Smooth muscle cell (in vitro differentiated cells): ENCODE measurements at regions not wholly inside any gene's neighbourhood (a gene's known extent, or its start where the extent isn't known, plus 50 kb on each side); places are given as distances from the start of the nearest gene placed in this dataset.

ENCODE experiments used
- DNase-seq: peaks from one replicate; lab custom pipeline; 2025; ENCODE audit not compliant: unreplicated experiment; lab: John Stamatoyannopoulos, UW
- H2AFZ ChIP-seq: fragments of 200-600 bp; sonication (generic); 2 replicates; pipeline ENCODE4 v1.6.0; 2016; ENCODE audit warnings: antibody characterized with exemption, low read depth, mild to moderate bottlenecking
- H3F3A ChIP-seq: fragments of 200-600 bp; sonication (generic); 2 replicates; pipeline ENCODE4 v1.6.0; 2017; ENCODE audit warnings: antibody characterized with exemption, low read depth
- H3K27ac ChIP-seq: fragments of 200-600 bp; sonication (generic); 2 replicates; pipeline ENCODE4 v1.5.1; 2016; ENCODE audit warnings: low read depth, mild to moderate bottlenecking
- H3K27me3 ChIP-seq: fragments of 200-600 bp; sonication (generic); 2 replicates; pipeline ENCODE4 v1.6.1; 2016; ENCODE audit warnings: low read depth, mild to moderate bottlenecking
- H3K36me3 ChIP-seq: fragments of 200-600 bp; sonication (generic); 2 replicates; pipeline ENCODE4 v1.5.1; 2016; ENCODE audit warnings: low read depth
- H3K4me1 ChIP-seq: fragments of 200-600 bp; sonication (generic); 2 replicates; pipeline ENCODE4 v1.5.1; 2016; ENCODE audit warnings: low read depth
- H3K4me2 ChIP-seq: fragments of 200-600 bp; sonication (generic); 2 replicates; pipeline ENCODE4 v1.6.0; 2016; ENCODE audit warnings: mild to moderate bottlenecking
- H3K4me3 ChIP-seq: fragments of 200-600 bp; sonication (generic); 2 replicates; pipeline ENCODE4 v1.5.1; 2016; ENCODE audit warnings: mild to moderate bottlenecking
- H3K79me2 ChIP-seq: fragments of 200-600 bp; sonication (generic); 2 replicates; pipeline ENCODE4 v1.6.0; 2016; ENCODE audit warnings: low read depth, mild to moderate bottlenecking
- H3K9ac ChIP-seq: fragments of 200-600 bp; sonication (generic); 2 replicates; pipeline ENCODE4 v1.6.0; 2016; ENCODE audit warnings: low read depth
- H3K9me3 ChIP-seq: fragments of 200-600 bp; sonication (generic); replicated peaks from 2 replicates; pipeline ENCODE4 v1.5.1; 2016; ENCODE audit warnings: low read depth
- H4K20me1 ChIP-seq: fragments of 200-600 bp; sonication (generic); 2 replicates; pipeline ENCODE4 v1.6.0; 2016; ENCODE audit warnings: low read depth
- CTCF ChIP-seq: fragments of 200-600 bp; sonication (generic); IDR thresholded peaks from 2 replicates; pipeline ENCODE4 v1.5.1; 2017; ENCODE audit warnings: borderline replicate concordance, mild to moderate bottlenecking, antibody characterized with exemption; ENCODE audit not compliant: insufficient read depth, poor library complexity, severe bottlenecking
- WGBS: methylation state at CpG from one replicate; pipeline ENCODE4 v1.1.7; 2016; ENCODE audit warnings: low lambda C conversion rate; 5-methylcytosine and 5-hydroxymethylcytosine counted together

DNA sequence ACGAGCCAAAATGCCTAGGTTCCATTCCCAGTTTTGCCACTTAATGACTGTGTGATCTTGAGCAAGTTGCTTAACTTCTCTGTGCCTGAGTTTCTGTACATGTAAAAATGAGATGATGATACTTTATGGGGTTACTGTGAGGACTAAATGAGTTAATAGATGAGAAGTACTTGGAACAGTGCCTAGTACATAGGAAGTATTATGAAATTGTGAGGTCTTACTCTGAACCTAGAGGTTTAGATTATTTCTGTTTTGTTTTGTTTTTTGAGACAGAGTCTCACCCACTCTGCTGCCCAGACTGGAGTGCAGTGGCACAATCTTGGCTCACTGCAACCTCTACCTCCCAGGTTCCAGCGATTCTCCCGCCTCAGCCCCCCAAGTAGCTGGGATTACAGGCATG lies 227.0 kb upstream of the POU2AF2 start:
- Histone ChIP-seq H3K9ac (no peak overlapping the region), H3K4me3 (no peak overlapping the region), H3K27ac (no peak overlapping the region), H3K9me3 (no peaks in the 10 kb centered on the region), H3K27me3 (no peaks in the 10 kb centered on the region), H4K20me1 (no peaks in the 10 kb centered on the region), H3F3A (no peaks in the 10 kb centered on the region), H3K4me2 (no peak overlapping the region), H3K36me3 (no peaks in the 10 kb centered on the region), H3K4me1 (no peaks in the 10 kb centered on the region), H3K79me2 (no peaks in the 10 kb centered on the region), H2AFZ (no peak overlapping the region)
- no peak for TF ChIP-seq CTCF
- WGBS, result 85% methylated on average over 3 of the region's 3 CpGs
- no peak for DNase-seq

- H3K9me3 ChIP-seq, result no peaks in the 10 kb centered on the region
- H3K27ac ChIP-seq, result no peak overlapping the region
- DNase-seq, result no peak
- H3K27me3 ChIP-seq, result no peaks in the 10 kb centered on the region
- no peaks in the 10 kb centered on the region for H3K36me3 ChIP-seq
- H2AFZ ChIP-seq, result no peak overlapping the region
- H3F3A ChIP-seq, result no peaks in the 10 kb centered on the region
- no peak overlapping the region for H3K4me3 ChIP-seq
- H4K20me1 ChIP-seq, result no peaks in the 10 kb centered on the region
- no peak overlapping the region for H3K9ac ChIP-seq
- no peaks in the 10 kb centered on the region for H3K4me1 ChIP-seq
- H3K79me2 ChIP-seq, result no peaks in the 10 kb centered on the region
- WGBS, result 84% methylated on average over 3 of the region's 3 CpGs
- no peak for TF ChIP-seq CTCF
- no peak overlapping the region for H3K4me2 ChIP-seq
Measured at GRCh38 chr11:111012491-111012890, 233.0 kb upstream of the POU2AF2 start.

DNA sequence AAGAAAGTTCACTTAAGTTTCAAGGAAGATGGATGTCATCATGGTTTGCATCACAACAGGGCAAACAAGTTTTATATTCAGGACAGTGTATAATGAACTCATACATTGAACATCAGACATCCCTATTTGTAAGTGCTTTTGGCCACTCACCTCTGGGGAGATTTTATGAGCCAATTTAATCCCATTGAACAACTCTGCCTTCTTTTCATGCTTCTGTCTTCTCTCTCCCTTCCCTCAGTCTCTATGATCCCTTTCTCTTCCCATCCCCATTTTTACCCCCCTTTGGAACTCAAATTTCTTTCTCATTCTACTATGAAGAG lies 234.3 kb upstream of the POU2AF2 start:
- Histone ChIP-seq H3K27ac (no peak overlapping the region), H3K9me3 (no peaks in the 10 kb centered on the region), H3F3A (no peaks in the 10 kb centered on the region), H3K36me3 (no peaks in the 10 kb centered on the region), H3K27me3 (no peaks in the 10 kb centered on the region), H2AFZ (no peak overlapping the region), H3K4me2 (no peak overlapping the region), H4K20me1 (no peaks in the 10 kb centered on the region), H3K9ac (no peak overlapping the region), H3K4me1 (no peaks in the 10 kb centered on the region), H3K79me2 (no peaks in the 10 kb centered on the region), H3K4me3 (no peak overlapping the region)
- no peak for DNase-seq
- TF ChIP-seq CTCF, result no peak

- 81% methylated on average over 6 of the region's 6 CpGs for WGBS
- H3K36me3 ChIP-seq, result no peaks in the 10 kb centered on the region
Measured at GRCh38 chr11:111010391-111011274, 234.9 kb upstream of the POU2AF2 start.

More at GRCh38 chr11:111010391-111011274, 234.9 kb upstream of the POU2AF2 start:
- Histone ChIP-seq H3K27ac (no peak overlapping the region), H3K4me1 (no peaks in the 10 kb centered on the region), H2AFZ (no peak overlapping the region), H3F3A (no peaks in the 10 kb centered on the region), H3K9me3 (no peaks in the 10 kb centered on the region), H3K9ac (no peak overlapping the region), H3K4me3 (no peak overlapping the region), H3K4me2 (no peak overlapping the region), H3K79me2 (no peaks in the 10 kb centered on the region), H3K27me3 (no peaks in the 10 kb centered on the region), H4K20me1 (no peaks in the 10 kb centered on the region)
- no peak for TF ChIP-seq CTCF
- no peak for DNase-seq
